ENCODE measurements at regions not wholly inside any gene's neighbourhood (a gene's known extent, or its start where the extent isn't known, plus 50 kb on each side); places are given as distances from the start of the nearest gene placed in this dataset.

DNA sequence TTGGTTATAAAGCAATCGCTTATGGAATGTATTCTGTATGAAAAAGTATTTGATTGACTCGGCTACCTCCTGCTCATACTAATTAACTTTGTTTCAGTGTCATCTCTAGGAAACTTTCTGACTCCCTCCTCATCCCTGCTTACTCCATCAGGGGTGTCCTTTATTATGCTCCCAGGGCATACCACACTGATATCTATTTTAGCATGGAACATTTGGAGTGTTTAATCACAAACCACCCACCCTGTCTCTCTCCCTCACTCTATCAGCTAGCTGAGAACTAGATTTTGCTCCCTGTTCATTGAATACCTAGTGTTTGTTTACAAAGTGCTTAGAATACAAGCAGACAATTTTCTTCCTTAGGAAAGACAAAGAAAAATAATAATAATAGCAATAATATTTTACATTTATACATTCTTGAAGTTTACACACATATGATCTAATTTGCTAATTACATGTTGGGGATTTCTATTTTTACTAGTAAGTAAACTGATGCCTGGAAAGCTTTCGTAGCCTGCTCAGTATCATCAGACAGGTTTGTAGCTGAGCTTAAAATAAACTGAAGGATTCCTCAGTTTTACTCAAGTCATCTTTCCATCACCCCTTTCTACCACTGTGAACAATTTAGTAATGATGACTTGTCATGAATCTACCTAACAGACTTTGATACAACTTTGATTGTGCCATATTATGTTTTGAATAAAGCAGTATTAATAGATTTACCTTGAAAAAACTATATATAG lies 811.4 kb upstream of the HS3ST1 start:
- H3K9me3 ChIP-seq = no peaks in the 10 kb centered on the region
- intact Hi-C loops (cut with DNase I) = no loop called here

DNA sequence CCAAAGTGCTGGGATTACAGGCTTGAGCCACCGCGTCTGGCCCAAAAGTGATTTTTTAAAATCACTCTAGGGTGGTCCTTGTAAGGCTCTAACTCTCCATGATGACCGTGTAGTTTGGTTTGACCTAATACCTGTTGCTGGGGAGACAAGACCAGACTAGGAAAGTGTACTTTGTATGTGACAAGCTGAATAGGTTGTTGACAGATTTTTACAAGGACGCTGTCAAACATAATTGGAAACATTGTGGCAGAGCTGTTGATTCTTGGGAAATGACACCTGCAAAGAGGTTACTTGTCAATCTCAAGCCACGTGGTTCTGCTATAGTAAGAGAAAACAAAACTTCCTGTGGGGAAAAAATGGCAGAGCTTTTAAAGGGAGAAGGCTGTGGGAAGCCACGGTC lies 802.4 kb upstream of the HS3ST1 start:
- intact Hi-C loops (cut with DNase I) = no loop called here
- no peak overlapping the region for H3K4me3 ChIP-seq

More for the DNA sequence above, 811.4 kb upstream of the HS3ST1 start:
- no peak overlapping the region for H3K4me3 ChIP-seq
- H3K36me3 ChIP-seq = no peaks in the 10 kb centered on the region
- TF ChIP-seq, protein P1, sequence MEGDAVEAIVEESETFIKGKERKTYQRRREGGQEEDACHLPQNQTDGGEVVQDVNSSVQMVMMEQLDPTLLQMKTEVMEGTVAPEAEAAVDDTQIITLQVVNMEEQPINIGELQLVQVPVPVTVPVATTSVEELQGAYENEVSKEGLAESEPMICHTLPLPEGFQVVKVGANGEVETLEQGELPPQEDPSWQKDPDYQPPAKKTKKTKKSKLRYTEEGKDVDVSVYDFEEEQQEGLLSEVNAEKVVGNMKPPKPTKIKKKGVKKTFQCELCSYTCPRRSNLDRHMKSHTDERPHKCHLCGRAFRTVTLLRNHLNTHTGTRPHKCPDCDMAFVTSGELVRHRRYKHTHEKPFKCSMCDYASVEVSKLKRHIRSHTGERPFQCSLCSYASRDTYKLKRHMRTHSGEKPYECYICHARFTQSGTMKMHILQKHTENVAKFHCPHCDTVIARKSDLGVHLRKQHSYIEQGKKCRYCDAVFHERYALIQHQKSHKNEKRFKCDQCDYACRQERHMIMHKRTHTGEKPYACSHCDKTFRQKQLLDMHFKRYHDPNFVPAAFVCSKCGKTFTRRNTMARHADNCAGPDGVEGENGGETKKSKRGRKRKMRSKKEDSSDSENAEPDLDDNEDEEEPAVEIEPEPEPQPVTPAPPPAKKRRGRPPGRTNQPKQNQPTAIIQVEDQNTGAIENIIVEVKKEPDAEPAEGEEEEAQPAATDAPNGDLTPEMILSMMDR (IDR thresholded peaks at IDR 0.05) = no peak
- no peak for ATAC-seq
- DNase-seq = no peak
- H3K4me1 ChIP-seq = no peaks in the 10 kb centered on the region
- no peak overlapping the region for H3K27ac ChIP-seq
- H3K27me3 ChIP-seq (ENCODE audit: low read depth) = no peaks in the 10 kb centered on the region

DNA sequence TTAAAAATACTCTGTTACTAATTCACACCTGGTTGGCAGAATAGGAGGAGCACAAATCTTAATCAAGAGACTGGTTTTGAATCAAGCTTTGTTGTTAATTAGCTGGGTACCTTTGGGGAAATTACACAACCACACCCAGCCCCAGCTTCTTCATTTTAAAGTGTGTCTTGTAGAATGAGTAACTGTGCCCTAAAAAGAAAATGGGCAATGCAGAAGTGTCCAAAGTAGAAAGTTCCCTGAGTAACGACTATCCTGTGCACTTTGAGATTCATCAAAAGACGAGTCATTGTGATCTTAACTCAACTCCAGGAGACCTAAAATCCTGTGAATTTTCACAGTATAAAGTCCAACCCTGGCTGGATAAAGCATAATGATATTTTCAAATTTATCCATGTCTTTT lies 792.3 kb upstream of the HS3ST1 start:
- Histone ChIP-seq H3K27ac (no peak overlapping the region), H3K27me3 (ENCODE audit: low read depth) (no peaks in the 10 kb centered on the region), H3K4me1 (no peaks in the 10 kb centered on the region), H3K36me3 (no peaks in the 10 kb centered on the region), H3K9me3 (no peaks in the 10 kb centered on the region), H3K4me3 (no peak overlapping the region)
- intact Hi-C loops (cut with DNase I) = no loop called here
- no peak for ATAC-seq
- TF ChIP-seq, protein P1 (IDR thresholded peaks at IDR 0.05) = no peak
- DNase-seq = no peak

More for the DNA sequence above, 802.4 kb upstream of the HS3ST1 start:
- Histone ChIP-seq H3K9me3 (no peaks in the 10 kb centered on the region), H3K36me3 (no peaks in the 10 kb centered on the region), H3K27me3 (ENCODE audit: low read depth) (no peaks in the 10 kb centered on the region), H3K27ac (no peak overlapping the region), H3K4me1 (no peaks in the 10 kb centered on the region)
- ATAC-seq (no peak), DNase-seq (no peak)
- TF ChIP-seq, protein P1 (IDR thresholded peaks at IDR 0.05) = no peak

DNA sequence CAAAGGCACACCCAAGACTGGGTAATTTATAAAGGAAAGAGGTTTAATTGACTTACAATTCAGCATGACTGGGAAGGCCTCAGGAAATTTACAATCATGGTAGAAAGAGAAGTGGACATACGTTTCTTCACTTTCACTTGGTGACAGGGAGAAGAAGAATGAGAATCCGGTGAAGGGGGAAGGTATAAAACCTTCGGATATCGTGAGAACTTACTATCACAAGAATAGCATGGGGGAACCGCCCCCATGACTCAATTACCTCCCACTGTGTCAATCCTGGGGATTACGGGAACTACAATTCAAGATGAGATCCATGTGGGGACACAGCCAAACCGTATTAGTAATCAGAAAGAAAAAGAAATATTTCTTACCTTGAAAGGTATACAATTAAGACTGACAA lies 782.9 kb upstream of the HS3ST1 start:
- no peak for ATAC-seq
- Histone ChIP-seq H3K9me3 (no peaks in the 10 kb centered on the region), H3K36me3 (no peaks in the 10 kb centered on the region), H3K4me1 (no peaks in the 10 kb centered on the region), H3K4me3 (no peak overlapping the region), H3K27ac (no peak overlapping the region), H3K27me3 (ENCODE audit: low read depth) (no peaks in the 10 kb centered on the region)
- DNase-seq = no peak
- intact Hi-C loops (cut with DNase I) = no loop called here
- TF ChIP-seq, protein P1 (IDR thresholded peaks at IDR 0.05) = no peak

DNA sequence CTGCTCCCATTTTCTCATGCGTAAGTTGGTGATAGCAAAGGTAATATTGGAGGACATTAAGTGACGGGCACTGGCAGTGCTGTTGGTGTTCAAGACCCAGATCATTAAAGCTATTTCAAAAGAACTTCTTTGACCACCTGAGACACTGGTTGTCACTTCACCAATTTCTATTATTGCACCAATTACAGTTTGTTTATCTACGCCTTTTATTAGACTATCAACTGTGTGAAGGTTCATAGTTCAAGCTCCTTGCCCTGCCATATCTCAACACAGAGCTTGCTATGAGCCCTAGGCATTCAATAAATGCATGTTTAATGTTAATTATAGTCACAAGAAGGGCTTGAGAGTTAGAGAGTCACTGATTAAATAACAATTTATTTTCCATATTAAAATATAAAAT lies 778.7 kb upstream of the HS3ST1 start:
- intact Hi-C loops (cut with DNase I) = no loop called here
- ATAC-seq (no peak), DNase-seq (no peak)
- H3K9me3 ChIP-seq = no peaks in the 10 kb centered on the region
- TF ChIP-seq, protein P1 (IDR thresholded peaks at IDR 0.05) = no peak
- H3K27ac ChIP-seq = no peak overlapping the region
- no peak overlapping the region for H3K4me3 ChIP-seq
- H3K27me3 ChIP-seq (ENCODE audit: low read depth) = no peaks in the 10 kb centered on the region
- no peaks in the 10 kb centered on the region for H3K4me1 ChIP-seq
- no peaks in the 10 kb centered on the region for H3K36me3 ChIP-seq

Measured in lower lobe of right lung (tissue), 2 donors.